ENCODE measurements at regions not wholly inside any gene's neighbourhood (a gene's known extent, or its start where the extent isn't known, plus 50 kb on each side); places are given as distances from the start of the nearest gene placed in this dataset.

DNA sequence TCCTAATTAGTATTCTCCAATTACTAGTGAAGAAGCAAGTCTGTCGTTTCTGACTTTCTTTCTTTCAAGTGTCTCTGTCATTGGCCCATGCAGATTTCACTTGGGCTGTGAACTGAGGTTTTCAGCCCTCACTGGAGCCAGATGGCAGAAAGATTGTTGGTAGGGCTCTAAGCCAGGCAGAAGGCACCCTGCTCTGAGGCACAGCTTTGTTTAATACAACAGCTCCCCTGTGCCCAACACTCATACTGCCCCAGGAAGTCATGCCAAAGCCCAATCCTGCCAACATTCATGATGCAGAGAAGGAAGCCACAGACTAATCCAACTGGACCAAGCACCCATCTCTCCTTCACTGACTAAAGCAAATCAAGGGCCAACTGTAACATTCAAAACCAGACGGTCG lies 117.1 kb upstream of the FRG1 start:
- TF ChIP-seq, protein P1, sequence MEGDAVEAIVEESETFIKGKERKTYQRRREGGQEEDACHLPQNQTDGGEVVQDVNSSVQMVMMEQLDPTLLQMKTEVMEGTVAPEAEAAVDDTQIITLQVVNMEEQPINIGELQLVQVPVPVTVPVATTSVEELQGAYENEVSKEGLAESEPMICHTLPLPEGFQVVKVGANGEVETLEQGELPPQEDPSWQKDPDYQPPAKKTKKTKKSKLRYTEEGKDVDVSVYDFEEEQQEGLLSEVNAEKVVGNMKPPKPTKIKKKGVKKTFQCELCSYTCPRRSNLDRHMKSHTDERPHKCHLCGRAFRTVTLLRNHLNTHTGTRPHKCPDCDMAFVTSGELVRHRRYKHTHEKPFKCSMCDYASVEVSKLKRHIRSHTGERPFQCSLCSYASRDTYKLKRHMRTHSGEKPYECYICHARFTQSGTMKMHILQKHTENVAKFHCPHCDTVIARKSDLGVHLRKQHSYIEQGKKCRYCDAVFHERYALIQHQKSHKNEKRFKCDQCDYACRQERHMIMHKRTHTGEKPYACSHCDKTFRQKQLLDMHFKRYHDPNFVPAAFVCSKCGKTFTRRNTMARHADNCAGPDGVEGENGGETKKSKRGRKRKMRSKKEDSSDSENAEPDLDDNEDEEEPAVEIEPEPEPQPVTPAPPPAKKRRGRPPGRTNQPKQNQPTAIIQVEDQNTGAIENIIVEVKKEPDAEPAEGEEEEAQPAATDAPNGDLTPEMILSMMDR (IDR thresholded peaks at IDR 0.05; ENCODE audit: insufficient read depth, low read length, missing control alignments): no peak
- DNase-seq (ENCODE audit: low read depth, low spot score): no peak
- H3K4me3 ChIP-seq (ENCODE audit: low read depth, low read length): no peak overlapping the region
- CTCF ChIA-PET: no interaction called here
- POLR2A ChIA-PET: no interaction called here

DNA sequence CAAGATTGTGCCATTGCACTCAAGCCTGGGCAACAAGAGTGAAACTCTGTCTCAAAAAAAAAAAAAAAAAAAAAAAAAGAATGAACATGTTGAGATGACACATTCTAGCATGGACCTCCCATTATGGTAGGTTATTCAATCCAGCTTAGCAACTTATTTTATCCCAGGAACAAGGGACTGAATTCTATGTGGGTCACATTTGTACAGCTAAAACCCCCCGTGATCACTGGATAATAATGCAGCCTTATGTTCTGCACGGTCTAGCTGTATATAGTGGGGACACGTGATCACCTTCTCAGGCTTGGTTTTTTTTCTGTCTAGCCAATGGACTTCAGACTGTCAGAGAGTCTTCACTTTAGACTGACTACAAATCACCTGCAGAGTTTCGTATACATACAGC lies 115.2 kb upstream of the FRG1 start:
- ChIA-PET CTCF (no interaction called here), POLR2A (no interaction called here)
- TF ChIP-seq, protein P1 (IDR thresholded peaks at IDR 0.05; ENCODE audit: insufficient read depth, low read length, missing control alignments): no peak
- H3K4me3 ChIP-seq (ENCODE audit: low read depth, low read length): no peak overlapping the region
- DNase-seq (ENCODE audit: low read depth, low spot score): no peak

DNA sequence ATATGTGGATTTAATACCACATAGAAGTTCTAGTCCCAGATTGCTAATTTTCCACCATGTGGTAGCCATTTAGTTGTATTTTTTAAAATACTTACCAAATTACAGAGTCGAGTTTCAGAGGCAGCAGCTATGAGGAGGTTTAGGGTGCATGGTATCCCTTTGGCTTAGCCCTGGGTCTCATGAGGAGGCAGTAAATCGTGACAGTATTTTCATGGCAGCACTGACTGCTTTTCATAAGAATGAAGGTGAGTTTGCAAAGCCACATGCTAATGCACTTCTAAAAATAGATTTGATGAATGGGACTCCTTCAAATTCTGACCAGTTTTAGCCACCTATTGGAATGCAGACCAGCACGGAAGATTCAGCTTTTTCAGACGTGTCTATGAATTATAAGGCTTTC lies 114.0 kb upstream of the FRG1 start:
- ChIA-PET POLR2A (no interaction called here), CTCF (no interaction called here)
- TF ChIP-seq, protein P1 (IDR thresholded peaks at IDR 0.05; ENCODE audit: insufficient read depth, low read length, missing control alignments): no peak
- no peak for DNase-seq (ENCODE audit: low read depth, low spot score)
- H3K4me3 ChIP-seq (ENCODE audit: low read depth, low read length): no peak overlapping the region

DNA sequence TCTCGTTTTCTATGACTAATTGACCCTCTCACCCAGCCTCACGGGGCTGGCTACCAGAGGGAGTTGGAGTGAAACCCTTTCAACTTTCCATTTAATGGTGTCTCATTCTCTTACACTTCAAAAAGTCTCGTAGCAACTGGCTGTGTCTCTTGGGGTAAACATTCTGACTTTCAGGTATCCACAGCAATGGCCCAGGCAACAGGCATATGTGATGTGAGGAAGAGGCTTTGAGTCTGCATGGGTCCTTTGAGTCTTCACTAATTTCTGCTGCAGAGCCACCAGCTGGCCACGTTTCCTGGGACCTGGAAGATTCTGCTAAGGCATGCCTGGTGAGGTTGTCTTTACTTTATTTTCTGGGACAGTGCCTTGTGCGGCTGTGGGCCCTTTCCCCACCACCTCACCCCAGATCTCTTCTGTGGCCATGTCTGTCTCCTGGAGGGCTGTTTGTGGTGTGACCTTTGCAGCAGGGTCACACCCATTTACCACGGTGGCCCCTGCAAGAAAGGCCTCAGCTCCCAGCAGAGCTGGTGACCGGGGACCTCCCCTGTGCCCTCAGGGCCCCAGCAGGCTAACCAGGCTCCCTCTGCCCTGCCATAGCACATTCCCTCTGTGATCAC lies 112.5 kb upstream of the FRG1 start:
- DNase-seq (ENCODE audit: low read depth, low spot score): no peak
- TF ChIP-seq, protein P1 (IDR thresholded peaks at IDR 0.05; ENCODE audit: insufficient read depth, low read length, missing control alignments): no peak
- POLR2A ChIA-PET: no interaction called here
- H3K4me3 ChIP-seq (ENCODE audit: low read depth, low read length): no peak overlapping the region
- CTCF ChIA-PET: no interaction called here

DNA sequence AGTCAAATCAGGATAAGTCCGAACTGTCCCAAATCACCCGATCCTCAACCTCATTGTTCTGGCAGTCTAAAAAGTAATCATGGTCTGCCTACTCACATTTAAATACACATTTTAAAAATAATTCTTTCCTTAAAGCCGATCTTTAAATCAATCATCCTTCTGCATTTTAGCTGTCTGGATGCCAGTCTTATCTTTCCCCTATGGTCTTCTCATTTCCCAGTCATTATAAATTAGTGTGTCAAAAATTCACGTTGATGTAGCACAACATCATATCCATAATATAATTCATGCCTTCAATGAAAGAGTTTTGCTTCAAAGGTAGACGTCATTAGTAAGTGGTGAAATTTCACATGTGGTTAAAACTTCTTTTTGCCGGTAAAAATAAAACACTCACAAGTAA lies 108.1 kb upstream of the FRG1 start:
- no peak for DNase-seq (ENCODE audit: low read depth, low spot score)
- no peak overlapping the region for H3K4me3 ChIP-seq (ENCODE audit: low read depth, low read length)
- ChIA-PET POLR2A (no interaction called here), CTCF (no interaction called here)
- TF ChIP-seq, protein P1 (IDR thresholded peaks at IDR 0.05; ENCODE audit: insufficient read depth, low read length, missing control alignments): no peak

DNA sequence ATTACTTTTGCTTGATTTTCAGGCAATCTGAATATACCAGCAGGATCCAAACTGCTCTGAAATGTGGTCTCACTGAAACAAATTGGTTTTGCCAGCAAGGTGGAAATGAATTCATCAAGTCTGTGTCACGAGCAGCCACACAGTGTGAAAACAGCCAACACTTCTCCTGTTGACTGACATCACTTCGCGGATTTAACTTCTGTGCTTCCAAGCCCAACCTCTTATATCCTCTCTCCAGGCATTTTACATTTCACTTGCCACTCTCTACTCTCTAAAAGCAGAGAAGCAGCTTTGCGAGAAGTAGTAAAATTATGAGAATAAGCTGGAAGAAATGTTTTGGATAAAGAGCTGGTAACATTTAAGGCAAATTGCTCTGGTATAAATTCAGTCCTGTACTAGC lies 106.1 kb upstream of the FRG1 start:
- ChIA-PET CTCF (no interaction called here), POLR2A (no interaction called here)
- TF ChIP-seq, protein P1 (IDR thresholded peaks at IDR 0.05; ENCODE audit: insufficient read depth, low read length, missing control alignments): no peak
- H3K4me3 ChIP-seq (ENCODE audit: low read depth, low read length): no peak overlapping the region
- DNase-seq (ENCODE audit: low read depth, low spot score): no peak
